ENCODE measurements at regions not wholly inside any gene's neighbourhood (a gene's known extent, or its start where the extent isn't known, plus 50 kb on each side); places are given as distances from the start of the nearest gene placed in this dataset.
"Not testable (repeated sequence)": the region's sequence is repeated elsewhere in the genome, so short reads cannot be mapped to it uniquely, and the experiment has no call there.

DNA sequence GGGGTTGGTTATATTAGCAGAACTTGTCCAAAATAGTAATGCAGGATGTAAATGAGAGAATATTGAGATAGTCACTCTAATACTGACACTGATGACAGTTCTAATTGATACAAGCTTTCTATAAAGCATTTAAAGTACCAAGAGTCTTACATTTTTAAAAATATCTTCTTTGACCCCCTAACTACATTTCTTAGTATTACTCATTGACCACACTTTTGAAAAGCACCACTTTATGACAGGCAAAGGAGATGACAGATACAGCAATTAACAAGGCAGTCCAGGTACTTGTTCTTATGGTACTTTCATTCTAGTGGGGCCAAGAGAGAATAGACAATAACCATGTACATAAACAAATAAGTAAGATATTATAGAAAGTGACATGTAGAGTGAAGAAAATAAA is 139.4 kb upstream of the EYA4 start:
- DNase-seq = no peak

DNA sequence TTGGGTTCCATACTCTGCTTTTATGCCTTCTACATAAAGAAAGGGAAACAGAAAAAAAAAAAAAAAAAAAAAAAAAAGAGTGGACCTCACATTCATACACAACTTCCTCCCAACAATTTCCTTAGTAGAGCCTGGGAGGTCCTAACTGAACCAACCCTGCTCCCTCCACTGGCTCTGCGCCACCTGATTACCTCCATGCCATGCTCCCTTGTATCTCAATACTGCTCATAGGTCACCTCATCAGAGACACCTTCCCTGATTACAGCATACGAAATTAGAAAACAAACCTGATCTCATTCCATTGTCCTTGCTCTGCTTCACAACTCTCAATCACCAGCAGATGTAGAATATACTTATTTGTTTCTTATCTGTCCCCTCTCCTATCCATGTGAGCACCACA is 134.2 kb upstream of the EYA4 start:
- no peak for DNase-seq

DNA sequence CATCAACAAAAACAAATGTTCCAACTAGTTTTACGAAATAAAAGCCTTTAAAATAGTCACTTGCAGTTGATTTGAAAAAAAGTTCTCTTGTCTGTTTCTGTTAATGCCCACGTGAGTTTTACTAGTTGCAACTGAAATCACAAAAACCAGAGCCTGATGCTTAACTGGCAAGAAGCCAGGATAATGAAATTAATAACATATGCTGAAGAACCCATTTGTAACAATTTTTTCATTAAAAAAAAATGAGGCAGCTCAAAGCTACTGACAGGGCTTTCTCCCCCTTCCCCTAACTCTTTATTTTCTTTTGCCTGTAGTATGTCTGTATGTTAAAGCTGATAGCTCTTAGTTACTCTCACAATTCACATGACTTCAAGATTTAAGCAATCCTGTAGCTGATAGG is 132.7 kb upstream of the EYA4 start:
- no peak for DNase-seq

DNA sequence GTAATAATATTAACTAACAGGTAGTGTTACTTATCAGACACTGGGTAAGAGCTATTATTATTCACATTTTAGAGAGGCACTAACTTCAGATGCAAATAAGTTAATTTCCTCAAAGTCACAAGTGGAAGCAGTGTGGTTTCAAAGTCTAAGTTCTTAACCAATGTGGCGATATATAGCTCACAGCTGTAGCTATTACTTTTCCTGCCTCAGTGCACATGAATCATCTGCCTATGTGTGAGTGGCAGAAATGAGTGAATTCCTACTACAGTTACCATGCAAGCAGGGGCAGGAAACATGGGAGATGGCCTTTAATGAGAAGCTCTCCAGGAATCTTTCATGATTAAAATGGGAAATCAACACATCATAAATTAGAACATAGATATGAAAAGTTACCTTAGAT is 126.2 kb upstream of the EYA4 start:
- DNase-seq = no peak

DNA sequence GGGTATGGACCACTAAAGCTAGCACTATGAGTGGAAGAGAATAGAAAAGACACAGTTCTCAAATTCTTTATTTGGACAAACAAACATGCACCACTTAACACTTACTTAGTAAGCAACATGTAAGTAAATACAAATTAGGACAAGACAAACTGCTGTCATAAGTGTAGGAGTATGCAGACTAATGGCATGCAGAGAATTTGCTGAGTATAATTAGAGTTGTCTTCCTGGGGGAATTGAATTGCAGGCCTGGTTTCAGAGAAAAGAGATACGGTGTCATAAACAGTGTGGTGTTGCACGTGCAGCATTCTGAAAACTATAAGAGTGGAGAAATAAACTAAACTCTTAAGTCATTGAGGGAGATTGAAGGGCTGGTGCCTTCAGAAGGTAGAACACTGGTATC is 125.2 kb upstream of the EYA4 start:
- DNase-seq = no peak

DNA sequence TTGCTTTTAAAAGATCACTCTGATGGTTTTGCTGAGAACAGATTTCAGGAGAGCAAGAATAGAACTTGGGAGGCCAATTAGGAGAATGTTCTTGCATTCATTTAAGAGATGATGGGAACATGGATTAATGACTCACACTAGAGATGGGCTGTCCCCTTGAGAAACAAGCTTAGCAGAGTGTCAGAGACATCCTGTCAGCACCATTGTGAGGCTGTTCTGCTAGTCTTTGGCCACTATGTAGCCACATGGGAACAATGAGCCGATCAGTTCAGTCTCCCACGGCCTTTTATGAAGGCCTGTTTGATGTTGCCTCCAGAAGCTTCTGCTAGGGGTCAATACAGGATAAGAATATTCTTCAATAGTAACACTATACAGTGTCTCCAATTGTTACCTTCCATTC is 113.0 kb upstream of the EYA4 start:
- DNase-seq = peak in 1 of 56 donors; percentile 9

DNA sequence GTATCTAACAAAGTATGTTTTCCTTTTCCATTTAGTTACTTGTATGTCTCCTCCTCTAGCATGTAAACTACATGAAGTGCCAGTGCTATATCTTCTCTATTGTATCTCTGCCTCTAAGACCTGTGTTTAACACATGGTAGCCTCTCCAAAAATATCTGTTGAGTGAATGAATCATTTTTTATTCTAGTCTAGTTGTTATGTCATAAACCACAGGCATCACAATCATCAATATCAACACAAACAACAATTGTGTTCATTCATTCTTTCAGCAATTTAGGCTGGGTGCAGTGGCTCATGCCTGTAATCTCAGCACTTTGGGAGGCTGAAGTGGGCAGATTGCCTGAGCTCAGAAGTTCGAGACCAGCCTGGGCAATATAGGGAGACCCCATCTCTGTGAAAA is 111.6 kb upstream of the EYA4 start:
- no peak for DNase-seq

DNA sequence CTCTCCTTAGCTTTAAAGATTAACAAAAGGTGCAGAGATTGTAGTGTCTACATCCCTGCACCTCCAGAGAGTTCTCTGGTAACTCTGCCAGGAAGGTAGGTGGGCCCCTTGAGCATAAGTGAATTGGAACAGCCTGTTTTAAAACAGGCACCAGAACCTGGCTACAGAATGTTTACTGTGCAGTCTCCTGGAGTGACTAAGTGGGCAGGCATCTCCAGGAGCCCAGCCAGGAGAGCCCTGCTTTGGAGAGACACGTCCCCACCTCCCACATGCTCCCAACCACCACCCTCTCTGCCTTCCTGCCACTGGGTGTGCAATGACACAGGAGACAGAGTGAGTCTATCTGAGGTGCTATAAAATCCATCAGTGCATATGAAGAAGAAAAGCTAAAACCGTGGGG is 110.3 kb upstream of the EYA4 start:
- DNase-seq = peak in 2 of 56 donors; percentile 2

DNA sequence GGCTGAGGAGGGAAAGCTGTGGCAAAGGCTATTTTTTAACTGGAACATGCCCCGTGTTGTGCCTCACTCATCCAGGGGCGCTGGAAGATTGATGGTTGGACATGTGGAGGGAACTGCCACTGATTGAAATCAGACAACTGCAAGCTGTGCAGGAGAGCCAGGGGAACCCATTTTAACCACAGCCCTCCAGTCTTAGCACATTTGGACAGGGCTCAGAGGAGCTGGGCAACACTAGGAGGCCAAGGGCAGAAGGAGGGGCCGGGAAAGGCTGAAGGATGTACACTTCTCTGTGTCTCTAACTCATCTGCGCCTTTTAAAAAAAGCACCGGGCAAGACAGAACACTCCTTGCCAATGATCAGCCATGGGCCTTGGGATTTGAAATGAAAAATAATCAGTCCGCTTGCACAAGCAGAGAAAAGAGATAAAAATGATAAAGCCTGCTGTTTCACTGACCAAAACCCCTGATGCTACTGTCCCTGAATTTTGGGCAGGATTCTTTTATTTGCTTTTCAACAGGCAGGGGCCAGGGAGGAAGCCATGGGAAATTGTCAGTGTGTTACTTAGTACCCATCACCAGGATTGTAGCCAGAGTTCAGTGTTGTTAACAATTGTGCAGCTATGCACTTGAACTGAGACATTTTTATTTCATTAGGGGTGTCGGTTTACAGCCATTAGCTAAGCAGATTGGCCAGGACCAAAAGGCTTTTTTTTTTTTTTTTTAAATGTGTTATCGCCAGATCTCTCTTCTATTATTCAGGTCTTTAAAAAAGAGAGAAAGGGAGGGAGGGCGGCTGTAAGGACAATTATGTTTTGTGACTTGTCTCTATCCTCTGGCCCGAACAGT is 109.3 kb upstream of the EYA4 start:
- no peak for DNase-seq

DNA sequence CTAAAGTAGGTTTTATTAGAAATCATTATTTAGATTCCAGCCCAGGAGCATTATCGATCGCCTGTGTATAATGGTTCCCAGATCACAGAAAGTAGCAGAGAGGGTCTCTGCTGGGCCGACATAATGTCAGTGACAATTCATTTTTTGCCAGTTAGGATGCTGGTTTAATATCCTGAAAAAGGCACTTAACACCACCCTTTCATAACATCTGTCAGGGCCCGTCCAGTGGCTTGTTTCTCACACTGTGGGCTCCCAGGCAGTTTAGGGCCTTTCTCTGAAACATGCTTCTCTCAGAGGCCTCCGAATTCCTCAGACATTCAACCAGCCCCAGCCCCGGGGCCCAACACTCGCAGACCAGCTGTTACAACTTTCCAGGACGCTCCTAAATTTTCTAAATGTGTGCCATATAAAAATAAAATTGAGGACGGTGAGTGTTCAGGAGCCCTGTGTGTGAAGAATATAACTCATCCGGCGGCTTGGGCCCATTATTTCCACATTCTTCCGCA is 108.6 kb upstream of the EYA4 start:
- no peak for DNase-seq

DNA sequence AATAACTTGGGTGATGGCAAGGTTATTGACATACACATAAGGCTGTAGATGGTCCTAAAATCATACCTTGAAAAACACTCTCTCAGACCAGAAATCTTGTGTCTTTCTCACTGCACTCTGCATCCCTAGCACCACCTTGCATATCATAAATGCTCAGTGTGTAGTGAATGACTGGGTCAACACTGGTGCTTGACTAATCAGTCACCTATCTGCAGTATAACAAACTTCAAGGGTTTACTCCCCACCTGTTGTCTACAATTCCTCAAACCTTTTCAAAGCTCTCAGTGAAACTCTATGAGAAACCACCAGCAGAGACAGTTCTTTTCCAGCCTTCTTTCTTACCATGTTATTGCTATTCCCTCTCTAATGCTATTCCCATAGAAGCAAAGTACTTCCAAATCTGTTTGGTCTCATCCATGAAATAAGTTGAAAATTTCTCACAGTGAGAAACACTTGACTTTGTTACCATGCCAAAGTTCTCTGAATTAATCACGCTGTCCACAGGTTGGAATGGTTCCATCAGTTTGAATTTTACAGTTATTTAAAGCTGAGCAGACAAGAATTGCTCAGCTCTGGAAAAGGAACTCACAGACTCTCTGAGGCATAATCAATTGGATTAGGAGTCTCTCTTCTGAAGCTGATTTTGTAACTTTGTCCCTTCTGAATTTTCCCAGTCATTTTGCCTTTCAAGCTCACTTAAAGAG is 104.8 kb upstream of the EYA4 start:
- DNase-seq = no peak

DNA sequence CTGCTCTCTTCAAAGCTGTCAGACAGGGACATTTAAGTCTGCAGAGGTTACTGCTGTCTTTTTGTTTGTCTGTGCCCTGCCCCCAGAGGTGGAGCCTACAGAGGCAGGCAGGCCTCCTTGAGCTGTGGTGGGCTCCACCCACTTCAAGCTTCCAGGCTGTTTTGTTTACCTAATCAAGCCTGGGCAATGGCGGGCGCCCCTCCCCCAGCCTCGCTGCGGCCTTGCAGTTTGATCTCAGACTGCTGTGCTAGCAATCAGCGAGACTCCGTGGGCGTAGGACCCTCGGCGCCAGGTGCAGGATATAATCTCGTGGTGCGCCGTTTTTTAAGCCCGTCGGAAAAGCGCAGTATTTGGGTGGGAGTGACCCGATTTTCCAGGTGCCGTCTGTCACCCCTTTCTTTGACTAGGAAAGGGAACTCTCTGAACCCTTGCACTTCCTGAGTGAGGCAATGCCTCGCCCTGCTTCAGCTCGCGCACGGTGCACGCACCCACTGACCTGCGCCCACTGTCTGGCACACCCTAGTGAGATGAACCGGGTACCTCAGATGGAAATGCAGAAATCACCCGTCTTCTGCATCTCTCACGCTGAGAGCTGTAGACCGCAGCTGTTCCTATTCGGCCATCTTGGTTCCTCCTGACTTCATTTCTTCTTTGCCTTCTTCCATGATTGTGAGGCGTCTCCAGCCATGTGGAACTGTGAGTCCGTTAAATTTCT is 93.5 kb upstream of the EYA4 start:
- not testable (repeated sequence) for DNase-seq

DNA sequence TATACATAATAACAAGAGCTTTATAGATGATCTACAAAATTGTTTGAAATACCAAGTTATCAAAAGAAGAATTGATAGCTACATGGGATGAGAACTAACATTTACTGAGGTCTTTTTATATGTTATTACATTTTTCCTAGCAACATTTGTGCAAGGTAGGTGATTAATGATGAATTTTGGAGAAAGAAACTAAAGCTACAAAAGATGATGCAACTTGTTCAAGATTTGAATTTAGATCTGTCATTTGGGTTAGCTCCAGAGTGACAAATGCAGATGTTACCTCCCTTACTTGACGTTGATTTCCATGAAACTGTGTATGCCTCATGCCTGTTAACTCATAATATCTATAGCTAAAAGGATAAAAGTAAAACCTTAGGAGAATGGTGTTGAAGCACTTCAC is 84.5 kb upstream of the EYA4 start:
- no peak for DNase-seq

DNA sequence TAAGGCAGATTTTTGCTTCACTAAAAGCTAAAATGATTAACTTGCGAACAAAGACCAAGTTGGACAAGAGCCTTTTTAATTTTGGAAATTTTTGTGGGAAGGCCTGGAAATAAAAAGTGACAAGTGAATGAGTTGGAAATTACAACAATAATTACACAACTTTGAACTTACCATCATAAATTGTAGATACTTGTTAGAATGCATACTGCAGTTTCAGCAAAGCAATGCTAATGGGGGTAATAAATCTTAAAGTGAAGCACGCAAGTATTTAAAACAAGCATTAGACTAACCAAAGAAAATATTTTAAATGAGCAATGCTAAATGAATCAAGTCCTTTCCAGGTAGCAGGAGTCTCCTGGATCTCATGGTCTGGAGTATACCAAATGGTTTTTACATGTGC is 83.2 kb upstream of the EYA4 start:
- no peak for DNase-seq

DNA sequence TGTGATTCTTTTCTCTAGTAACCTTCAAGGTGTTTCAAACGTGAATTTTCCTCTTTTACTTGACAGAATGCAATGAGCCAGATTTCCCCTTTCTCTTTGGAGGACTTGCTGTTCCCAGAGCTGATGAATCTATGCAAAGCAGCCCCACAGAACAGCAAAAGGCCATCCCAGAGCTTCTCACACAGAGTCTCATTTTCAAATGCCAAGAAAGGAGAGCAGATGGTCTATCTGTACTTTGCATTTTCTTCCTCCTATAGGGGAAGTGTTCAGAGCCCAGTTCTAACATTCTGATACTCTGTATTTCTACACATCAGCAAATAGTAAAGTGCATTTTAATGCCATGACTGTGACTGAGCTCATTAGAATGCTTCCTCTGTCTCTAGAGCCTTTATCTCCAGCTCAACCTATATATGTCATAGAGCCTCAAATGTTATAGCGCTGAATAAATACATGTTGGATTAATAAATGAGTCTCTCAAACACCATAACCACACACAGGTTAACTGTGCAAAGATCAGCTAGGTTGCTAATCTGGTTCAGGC is 81.8 kb upstream of the EYA4 start:
- no peak for DNase-seq

DNA sequence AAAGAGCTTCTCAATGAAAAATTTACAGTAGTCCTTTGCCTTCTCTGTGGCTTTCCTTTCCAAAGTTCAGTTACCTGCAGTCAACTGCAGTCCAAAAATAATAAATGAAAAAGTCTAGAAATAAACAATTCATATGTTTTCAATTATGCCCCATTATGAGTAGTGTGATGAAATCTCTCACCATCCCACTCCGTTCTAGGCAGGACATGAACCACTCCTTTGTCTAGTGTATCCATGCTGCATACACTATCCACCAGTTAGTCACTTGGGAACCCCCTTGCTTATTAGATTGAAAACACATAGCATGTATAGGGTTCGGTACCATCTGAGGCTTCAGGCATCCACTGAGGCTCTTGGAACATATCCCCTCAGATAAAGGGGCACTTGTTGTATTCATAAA is 80.6 kb upstream of the EYA4 start:
- DNase-seq = no peak

DNA sequence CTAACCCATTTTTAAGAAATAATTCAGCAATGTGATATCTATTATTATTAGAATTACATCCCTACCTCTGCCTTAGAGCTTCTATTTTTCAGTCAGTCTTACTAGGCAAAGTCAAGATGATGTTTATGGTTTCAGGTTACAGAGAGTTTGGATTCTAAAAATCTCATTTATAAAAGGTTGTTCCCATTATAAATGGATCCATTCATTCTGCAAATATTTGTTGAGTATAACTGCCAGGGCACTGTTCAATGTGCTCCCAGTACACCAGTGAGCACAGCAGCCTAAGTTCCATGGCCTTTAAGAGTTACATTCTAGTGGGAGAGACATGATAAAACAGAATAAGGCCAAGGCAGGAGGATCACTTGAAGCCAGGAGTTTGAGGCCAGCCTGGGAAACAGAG is 75.9 kb upstream of the EYA4 start:
- no peak for DNase-seq

DNA sequence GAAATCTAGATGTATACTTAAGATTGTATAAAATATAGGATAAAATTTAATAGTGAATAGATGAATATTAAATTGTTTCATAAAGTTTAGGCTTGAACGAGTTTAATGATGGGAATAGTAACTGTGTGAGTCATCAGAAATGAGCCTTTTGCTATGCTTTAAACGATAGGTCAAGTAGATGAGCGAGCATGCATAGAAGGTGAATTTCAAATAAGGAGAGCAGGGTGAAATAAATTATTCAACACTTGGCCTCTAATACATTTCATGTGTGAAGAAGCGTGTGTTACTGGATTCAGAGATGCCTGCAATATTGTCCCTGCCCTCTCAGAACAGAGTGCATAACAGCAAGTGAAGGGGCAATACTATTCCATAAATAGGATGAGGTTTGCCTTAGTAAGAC is 74.4 kb upstream of the EYA4 start:
- DNase-seq = no peak

DNA sequence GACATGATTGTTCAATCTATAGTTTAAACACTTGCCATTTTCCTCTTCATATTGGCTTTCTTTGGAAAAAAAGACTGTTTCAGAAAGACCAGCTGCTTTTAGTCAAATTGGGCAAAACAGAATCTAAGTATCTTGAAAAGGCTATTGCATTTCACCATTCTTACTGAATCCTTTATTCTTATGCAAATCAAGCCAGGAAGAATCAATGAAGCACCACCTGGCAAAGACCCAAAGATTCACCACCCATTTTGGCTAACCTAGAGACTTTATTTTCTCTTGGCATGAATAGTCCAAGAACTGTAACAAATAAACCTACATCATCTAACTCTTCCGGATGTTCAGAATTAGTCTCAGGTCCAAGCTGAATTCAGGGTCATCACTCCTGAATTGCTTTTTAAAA is 71.3 kb upstream of the EYA4 start:
- DNase-seq = no peak

DNA sequence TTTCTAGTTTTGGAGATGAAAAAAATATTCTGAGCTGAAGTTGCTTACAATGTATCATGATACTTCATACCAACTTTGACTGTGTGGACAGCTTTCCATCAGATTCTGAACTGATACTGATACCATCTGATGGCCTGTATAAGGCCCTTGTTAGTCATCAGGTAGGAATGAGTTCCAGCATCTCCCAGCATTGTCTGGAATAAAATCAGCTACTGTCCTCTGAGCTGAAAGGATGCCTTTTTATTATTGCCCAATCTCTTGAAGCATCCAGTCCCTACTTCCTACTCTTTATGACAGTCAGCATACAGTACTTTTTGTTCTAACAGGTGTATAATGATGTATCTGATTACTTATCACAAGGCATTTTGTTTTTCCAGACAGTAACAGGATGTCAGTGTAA is 70.6 kb upstream of the EYA4 start:
- DNase-seq = no peak

DNA sequence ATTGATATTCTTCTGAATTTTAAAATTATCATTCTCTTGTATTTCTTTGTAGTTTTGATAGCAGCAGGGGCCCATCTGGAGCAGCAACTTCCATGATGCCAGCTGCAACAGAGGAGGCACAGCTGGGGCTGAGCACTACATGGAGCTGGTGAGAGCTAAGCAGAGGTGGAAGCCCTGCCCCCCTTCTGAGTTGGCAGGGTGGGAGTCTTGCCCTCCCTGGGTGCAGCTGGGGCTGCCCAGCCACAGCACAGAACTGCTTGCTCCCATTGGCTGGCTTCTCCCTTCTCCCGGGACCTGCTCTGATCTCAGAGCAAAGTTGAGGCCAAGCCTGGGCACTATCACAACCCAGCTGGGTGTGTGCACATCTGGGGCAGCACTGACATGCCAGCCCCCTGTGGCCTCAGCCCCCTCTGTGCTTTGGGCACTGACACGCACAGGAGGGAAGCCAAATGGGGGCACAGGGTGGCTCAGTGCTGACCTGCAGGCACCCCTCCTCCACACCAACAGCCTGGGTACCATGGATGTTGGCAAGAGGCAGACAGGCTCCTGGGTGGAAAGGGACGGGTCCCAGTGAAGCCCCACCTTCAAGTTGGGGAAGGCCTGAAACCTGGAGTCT is 69.1 kb upstream of the EYA4 start:
- DNase-seq = peak in 1 of 56 donors; percentile 1

DNA sequence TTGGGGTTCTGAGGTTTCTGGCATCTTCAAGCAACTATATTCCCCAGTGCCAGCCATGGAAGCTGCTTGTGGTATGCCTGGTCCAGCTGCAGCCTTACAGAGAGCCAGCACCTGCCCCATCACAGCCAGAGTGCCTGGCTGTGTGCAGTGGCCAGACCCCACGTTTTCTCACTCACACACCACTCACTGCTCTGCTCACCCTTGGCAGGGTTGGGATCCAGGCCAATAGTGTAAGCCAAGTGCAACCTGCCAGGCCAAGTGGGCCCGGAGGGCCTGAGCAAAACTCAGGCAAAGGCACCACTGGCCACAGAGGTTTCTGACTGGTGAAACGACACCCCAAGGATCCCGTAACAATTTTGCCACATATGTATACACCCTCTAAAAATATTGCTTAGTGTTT is 67.9 kb upstream of the EYA4 start:
- no peak for DNase-seq
